GM18507 (cell line): ENCODE measurements at regions not wholly inside any gene's neighbourhood (a gene's known extent, or its start where the extent isn't known, plus 50 kb on each side); places are given as distances from the start of the nearest gene placed in this dataset.

Source experiments
- DNase-seq: peaks from one replicate; pipeline ENCODE4 v3.0.0; 2011; ENCODE audit warnings: low read depth; ENCODE audit not compliant: insufficient read length; ENCODE audit errors: extremely low spot score
- FAIRE-seq: peaks from 2 replicates; lab custom pipeline; 2011; peaks lifted over from hg19 to GRCh38; lab: Jason Lieb, UNC

- no peak for DNase-seq
- no peak for FAIRE-seq
Observed at GRCh38 chr3:109882144-109882543, 544.8 kb upstream of the DPPA4 start.

GRCh38 chr3:109887293-109887692 is 549.9 kb upstream of the DPPA4 start:
- DNase-seq (no peak), FAIRE-seq (no peak)

GRCh38 chr3:109888026-109888425 is 550.7 kb upstream of the DPPA4 start:
- DNase-seq (no peak), FAIRE-seq (no peak)

GRCh38 chr3:109897734-109898133 is 560.4 kb upstream of the DPPA4 start:
- no peak for DNase-seq
- FAIRE-seq, result no peak

- DNase-seq (no peak), FAIRE-seq (no peak)
Observed at GRCh38 chr3:109899925-109900324, 562.6 kb upstream of the DPPA4 start.

DNA sequence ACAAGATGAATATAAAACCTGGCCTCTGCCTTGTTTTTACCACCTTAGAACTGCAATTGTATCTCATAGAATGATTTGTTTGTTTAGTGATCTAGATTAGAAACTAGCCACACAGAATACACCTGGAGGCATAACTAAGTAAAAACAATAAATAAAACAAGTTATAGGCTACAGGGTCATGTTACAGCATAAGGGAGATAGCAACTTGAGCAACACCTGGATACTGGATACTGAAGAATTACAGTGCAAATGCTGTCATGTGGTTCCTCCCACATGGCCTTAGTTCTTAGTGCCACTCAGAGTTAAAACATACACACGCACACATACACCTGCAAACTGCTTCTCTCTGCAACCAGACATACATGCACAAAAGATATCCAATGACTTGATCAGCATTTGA is 563.4 kb upstream of the DPPA4 start:
- DNase-seq, result no peak

GRCh38 chr3:109902549-109902948 is 565.2 kb upstream of the DPPA4 start:
- DNase-seq, result no peak
- FAIRE-seq, result no peak

More for the DNA sequence above, 563.4 kb upstream of the DPPA4 start:
- no peak for FAIRE-seq

GRCh38 chr3:109903100-109903499 is 565.8 kb upstream of the DPPA4 start:
- FAIRE-seq (no peak), DNase-seq (no peak)

GRCh38 chr3:109910772-109911171 is 573.4 kb upstream of the DPPA4 start:
- FAIRE-seq (no peak), DNase-seq (no peak)

DNA sequence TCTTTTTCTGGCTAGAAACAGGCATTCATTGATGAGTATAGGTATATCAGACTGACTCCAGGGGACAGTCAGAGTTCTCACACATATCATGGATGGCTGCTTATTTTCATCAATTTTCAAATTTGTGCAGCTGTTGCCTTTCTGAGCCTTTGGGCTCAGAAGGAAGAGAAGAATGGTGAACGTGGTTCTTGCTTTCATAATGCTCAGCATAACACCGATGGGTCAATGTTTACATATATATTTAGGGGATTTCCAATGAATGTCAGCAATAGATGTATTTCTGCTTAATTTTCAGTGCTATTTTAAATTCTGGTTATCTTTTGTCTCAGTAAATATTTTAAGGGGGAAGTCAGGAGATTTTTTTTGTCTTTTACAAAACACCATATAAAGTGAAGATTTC is 581.4 kb upstream of the DPPA4 start:
- no peak for DNase-seq
- FAIRE-seq, result no peak

DNA sequence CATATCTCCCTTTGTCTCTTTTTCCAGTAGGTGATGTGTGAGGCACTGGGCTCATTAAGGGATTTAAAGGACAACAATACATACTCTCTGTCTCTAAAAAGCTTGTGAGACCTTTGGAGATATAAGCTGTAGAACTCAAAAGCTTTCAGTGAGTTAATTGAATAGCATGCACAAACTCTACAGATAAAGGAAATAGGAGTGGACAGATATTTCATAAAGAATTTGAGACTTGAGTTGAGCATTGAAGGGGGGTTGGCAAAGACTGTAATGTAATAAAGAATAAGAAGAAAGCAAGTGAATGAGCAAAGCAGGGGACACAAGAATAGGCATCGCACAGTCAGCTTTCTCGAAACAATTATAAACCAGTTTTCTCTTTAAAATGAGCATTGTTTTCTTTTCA is 583.4 kb upstream of the DPPA4 start:
- no peak for FAIRE-seq
- no peak for DNase-seq

DNA sequence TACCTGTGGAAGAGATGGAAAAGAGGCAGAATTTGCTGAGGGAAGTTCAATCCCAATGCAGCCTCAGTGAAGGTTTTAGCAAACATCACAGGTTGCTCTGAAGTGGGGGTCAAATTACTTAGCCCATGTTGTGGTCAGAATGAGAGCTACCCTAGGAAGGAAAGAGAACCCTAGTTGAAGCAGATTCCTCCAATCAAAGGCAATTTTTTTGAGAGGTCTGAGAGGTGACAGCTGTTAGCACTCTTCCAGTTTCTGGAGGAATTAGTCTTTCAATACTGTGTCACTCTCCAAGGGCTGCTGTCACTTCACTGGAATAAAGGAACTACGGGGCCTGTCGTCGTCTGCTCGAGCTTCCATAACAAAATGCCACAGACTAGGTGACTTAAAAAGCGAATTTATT is 584.2 kb upstream of the DPPA4 start:
- FAIRE-seq, result no peak
- no peak for DNase-seq

DNA sequence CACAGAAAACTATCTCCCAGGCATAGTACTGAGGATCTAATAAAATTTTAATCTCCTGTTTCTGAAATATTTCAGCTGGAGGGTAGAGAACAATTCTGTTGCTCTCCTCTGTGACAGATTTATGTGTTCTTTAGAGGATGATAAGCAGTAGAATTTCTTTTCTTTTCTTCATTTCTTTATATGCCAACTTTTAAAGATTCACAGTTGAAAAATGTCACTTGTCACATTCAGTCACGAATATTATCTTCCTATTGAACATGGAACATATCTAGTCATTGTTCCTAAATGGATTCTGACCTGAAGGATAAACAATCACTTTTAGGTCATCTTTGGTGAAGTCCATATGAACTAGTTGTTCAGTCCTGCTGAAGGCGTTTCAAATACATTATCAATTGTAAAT is 585.5 kb upstream of the DPPA4 start:
- FAIRE-seq (no peak), DNase-seq (no peak)

GRCh38 chr3:109923431-109923830 is 586.1 kb upstream of the DPPA4 start:
- FAIRE-seq (no peak), DNase-seq (no peak)

GRCh38 chr3:109924196-109924595 is 586.9 kb upstream of the DPPA4 start:
- FAIRE-seq (no peak), DNase-seq (no peak)

GRCh38 chr3:109926376-109926775 is 589.0 kb upstream of the DPPA4 start:
- FAIRE-seq, result no peak
- DNase-seq, result no peak

DNA sequence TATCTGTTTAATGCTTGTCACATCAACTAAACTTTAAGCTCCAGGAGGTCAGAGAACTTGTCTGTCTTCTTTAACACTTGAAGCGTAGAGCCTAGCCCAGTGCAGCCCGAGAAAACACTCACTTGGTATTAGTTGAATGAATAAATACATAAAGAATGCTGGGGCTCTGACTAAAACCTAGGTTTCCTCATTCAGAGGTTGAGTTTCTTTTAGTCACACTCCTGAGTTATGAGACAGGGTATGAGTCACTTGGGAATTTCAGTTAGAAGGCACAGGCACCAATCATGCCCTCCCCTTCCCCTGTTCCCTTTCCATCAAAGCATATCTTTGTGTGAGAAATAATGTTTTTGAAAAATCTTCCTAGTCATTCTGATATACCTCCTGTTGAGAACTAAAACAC is 589.8 kb upstream of the DPPA4 start:
- no peak for DNase-seq
- no peak for FAIRE-seq

GRCh38 chr3:109927726-109928125 is 590.4 kb upstream of the DPPA4 start:
- DNase-seq, result no peak
- FAIRE-seq, result no peak

DNA sequence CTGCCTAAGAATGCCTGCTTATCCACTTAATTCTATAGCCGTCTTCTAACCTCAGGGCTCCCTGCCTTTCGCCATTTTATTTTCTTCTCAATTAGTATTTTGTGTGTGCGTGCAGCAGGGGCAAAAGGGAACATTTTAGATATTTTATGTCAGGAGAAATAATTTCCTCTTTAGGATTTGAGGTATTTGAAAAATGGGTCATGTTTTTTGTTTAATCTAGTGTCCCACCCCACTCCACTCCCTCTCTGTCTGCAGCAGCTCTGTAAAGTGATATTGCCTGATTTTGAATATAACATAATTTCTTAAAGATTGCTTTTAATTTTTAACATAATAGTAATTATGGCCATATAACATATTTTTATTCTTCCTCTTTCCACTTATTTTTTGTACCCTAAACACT is 593.2 kb upstream of the DPPA4 start:
- FAIRE-seq, result no peak

GRCh38 chr3:109933576-109933975 is 596.2 kb upstream of the DPPA4 start:
- no peak for DNase-seq
- no peak for FAIRE-seq

More for the DNA sequence above, 593.2 kb upstream of the DPPA4 start:
- DNase-seq, result no peak

DNA sequence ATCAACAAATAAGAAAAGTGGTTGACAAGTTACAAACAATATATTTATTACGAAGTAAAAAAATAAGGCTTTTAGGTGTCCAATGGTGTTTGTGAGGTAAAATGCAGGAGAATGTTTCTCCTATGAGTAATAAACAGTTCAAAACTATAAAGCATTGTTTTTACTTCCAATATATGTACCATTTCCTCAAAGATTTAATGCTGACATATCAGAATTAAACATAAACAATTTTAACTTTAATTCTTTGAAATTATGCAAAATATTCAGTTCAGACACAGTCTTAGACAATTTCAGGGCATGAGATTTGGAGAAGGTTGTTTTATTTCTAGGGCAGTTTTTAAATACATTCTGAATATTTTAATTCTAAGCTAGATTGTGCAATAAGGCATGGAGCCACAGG is 602.5 kb upstream of the DPPA4 start:
- FAIRE-seq (no peak), DNase-seq (no peak)

DNA sequence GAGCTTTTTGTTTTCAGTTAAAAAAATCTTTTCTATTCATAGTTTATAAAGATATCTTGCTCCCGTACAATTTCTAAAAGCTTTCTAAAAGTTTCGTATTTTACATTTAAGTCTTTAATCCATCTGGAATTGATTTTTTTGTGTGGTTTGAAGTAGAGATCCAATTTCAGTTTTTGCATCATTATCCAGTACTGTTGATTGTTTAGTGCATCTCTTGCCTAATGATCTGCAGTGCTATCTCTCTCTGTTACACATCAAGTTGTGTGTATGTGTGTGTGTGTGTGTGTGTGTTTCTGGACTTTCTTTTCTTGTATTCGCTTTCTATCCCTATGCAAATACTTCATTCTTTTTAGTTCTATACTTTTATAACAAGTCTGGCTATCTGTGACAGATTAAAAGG is 605.8 kb upstream of the DPPA4 start:
- no peak for FAIRE-seq
- DNase-seq, result no peak
